ENCODE measurements at regions not wholly inside any gene's neighbourhood (a gene's known extent, or its start where the extent isn't known, plus 50 kb on each side); places are given as distances from the start of the nearest gene placed in this dataset.

GRCh38 chr9:79880626-79881025 is 308.9 kb downstream of the TLE4 start:
- Mint-ChIP-seq H3K4me1 (ENCODE audit: low read depth) (no peaks in the 10 kb centered on the region), H3K4me3 (ENCODE audit: low read depth) (no peak overlapping the region), H3K27me3 (peaks cover 24% of the 10 kb centered on the region), H3K9me3 (ENCODE audit: low read depth) (no peaks in the 10 kb centered on the region), H3K36me3 (ENCODE audit: insufficient read depth) (no peaks in the 10 kb centered on the region), H3K27ac (no peak overlapping the region)
- no peak for TF ChIP-seq CTCF (IDR thresholded peaks at IDR 0.05; ENCODE audit: unreplicated experiment)
- no peak for DNase-seq (ENCODE audit: low spot score, unreplicated experiment)

- no peak overlapping the region for H3K4me3 Mint-ChIP-seq (ENCODE audit: low read depth)
- no peak overlapping the region for H3K27ac Mint-ChIP-seq
- DNase-seq (ENCODE audit: low spot score, unreplicated experiment) = no peak
- H3K36me3 Mint-ChIP-seq (ENCODE audit: insufficient read depth) = no peaks in the 10 kb centered on the region
- peaks cover 8% of the 10 kb centered on the region for H3K27me3 Mint-ChIP-seq
- H3K9me3 Mint-ChIP-seq (ENCODE audit: low read depth) = no peaks in the 10 kb centered on the region
- no peaks in the 10 kb centered on the region for H3K4me1 Mint-ChIP-seq (ENCODE audit: low read depth)
- no peak for TF ChIP-seq CTCF (IDR thresholded peaks at IDR 0.05; ENCODE audit: unreplicated experiment)
Measured at GRCh38 chr9:79877943-79878602, 306.3 kb downstream of the TLE4 start.

- no peaks in the 10 kb centered on the region for H3K4me1 Mint-ChIP-seq (ENCODE audit: low read depth)
- H3K27ac Mint-ChIP-seq = no peak overlapping the region
- no peak for DNase-seq (ENCODE audit: low spot score, unreplicated experiment)
- H3K36me3 Mint-ChIP-seq (ENCODE audit: insufficient read depth) = no peaks in the 10 kb centered on the region
- TF ChIP-seq CTCF (IDR thresholded peaks at IDR 0.05; ENCODE audit: unreplicated experiment) = no peak
- peaks cover 9% of the 10 kb centered on the region for H3K27me3 Mint-ChIP-seq
- H3K9me3 Mint-ChIP-seq (ENCODE audit: low read depth) = no peaks in the 10 kb centered on the region
- H3K4me3 Mint-ChIP-seq (ENCODE audit: low read depth) = no peak overlapping the region
Measured at GRCh38 chr9:79868567-79869189, 296.9 kb downstream of the TLE4 start.

GRCh38 chr9:79862921-79863890 is 291.4 kb downstream of the TLE4 start:
- no peak for DNase-seq (ENCODE audit: low spot score, unreplicated experiment)
- no peaks in the 10 kb centered on the region for H3K4me1 Mint-ChIP-seq (ENCODE audit: low read depth)
- H3K27me3 Mint-ChIP-seq = peaks cover 9% of the 10 kb centered on the region
- H3K9me3 Mint-ChIP-seq (ENCODE audit: low read depth) = peaks cover 7% of the 10 kb centered on the region
- no peak overlapping the region for H3K27ac Mint-ChIP-seq
- no peaks in the 10 kb centered on the region for H3K36me3 Mint-ChIP-seq (ENCODE audit: insufficient read depth)
- H3K4me3 Mint-ChIP-seq (ENCODE audit: low read depth) = no peak overlapping the region
- no peak for TF ChIP-seq CTCF (IDR thresholded peaks at IDR 0.05; ENCODE audit: unreplicated experiment)

GRCh38 chr9:79858508-79858907 is 286.7 kb downstream of the TLE4 start:
- peaks cover 7% of the 10 kb centered on the region for H3K9me3 Mint-ChIP-seq (ENCODE audit: low read depth)
- no peak for DNase-seq (ENCODE audit: low spot score, unreplicated experiment)
- no peak overlapping the region for H3K27ac Mint-ChIP-seq
- TF ChIP-seq CTCF (IDR thresholded peaks at IDR 0.05; ENCODE audit: unreplicated experiment) = no peak
- no peaks in the 10 kb centered on the region for H3K36me3 Mint-ChIP-seq (ENCODE audit: insufficient read depth)
- no peaks in the 10 kb centered on the region for H3K27me3 Mint-ChIP-seq
- no peak overlapping the region for H3K4me3 Mint-ChIP-seq (ENCODE audit: low read depth)
- H3K4me1 Mint-ChIP-seq (ENCODE audit: low read depth) = no peaks in the 10 kb centered on the region

Measured in progenitor cell of endocrine pancreas (in vitro differentiated cells).